ENCODE measurements at regions not wholly inside any gene's neighbourhood (a gene's known extent, or its start where the extent isn't known, plus 50 kb on each side); places are given as distances from the start of the nearest gene placed in this dataset.

DNA sequence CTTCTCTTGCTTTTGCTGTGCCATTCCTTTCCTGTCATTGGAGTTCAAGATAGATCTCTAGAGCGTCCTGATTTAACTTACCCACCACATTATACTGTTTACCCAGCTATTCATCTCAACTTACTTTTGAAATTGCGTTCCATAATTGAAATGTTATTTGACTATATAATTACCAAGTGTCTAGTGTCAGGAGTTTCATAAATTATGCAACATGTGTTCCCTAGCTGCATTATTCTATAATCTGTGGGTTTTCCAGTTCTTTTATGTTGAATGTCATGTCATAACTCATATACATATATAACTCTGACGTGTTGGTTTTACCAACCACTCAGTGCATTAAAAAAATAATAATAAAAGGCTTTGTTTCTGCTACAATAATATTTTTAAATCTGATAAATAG is 285.9 kb upstream of the ARSJ start:
- no peaks in the 10 kb centered on the region for H3K36me3 Mint-ChIP-seq
- TF ChIP-seq IRF2 (CRISPR knock-in tag; IDR thresholded peaks at IDR 0.05; ENCODE audit: borderline replicate concordance, low read depth), result no peak
- TF ChIP-seq, protein P1, sequence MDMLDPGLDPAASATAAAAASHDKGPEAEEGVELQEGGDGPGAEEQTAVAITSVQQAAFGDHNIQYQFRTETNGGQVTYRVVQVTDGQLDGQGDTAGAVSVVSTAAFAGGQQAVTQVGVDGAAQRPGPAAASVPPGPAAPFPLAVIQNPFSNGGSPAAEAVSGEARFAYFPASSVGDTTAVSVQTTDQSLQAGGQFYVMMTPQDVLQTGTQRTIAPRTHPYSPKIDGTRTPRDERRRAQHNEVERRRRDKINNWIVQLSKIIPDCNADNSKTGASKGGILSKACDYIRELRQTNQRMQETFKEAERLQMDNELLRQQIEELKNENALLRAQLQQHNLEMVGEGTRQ (CRISPR knock-in tag; IDR thresholded peaks at IDR 0.05), result no peak
- no peak for TF ChIP-seq GRHL2 (CRISPR knock-in tag; IDR thresholded peaks at IDR 0.05; ENCODE audit: insufficient replicate concordance, severe bottlenecking)
- TF ChIP-seq GABPB1 (CRISPR knock-in tag; IDR thresholded peaks at IDR 0.05), result no peak
- TF ChIP-seq NR2C2 (CRISPR knock-in tag; IDR thresholded peaks at IDR 0.05), result no peak
- TF ChIP-seq CBFB (CRISPR knock-in tag; IDR thresholded peaks at IDR 0.05; ENCODE audit: low read depth), result no peak
- no peak for TF ChIP-seq IRF1 (CRISPR knock-in tag; IDR thresholded peaks at IDR 0.05)
- no peak for TF ChIP-seq FOXP1 (CRISPR knock-in tag; IDR thresholded peaks at IDR 0.05; ENCODE audit: borderline replicate concordance)
- TF ChIP-seq OVOL2 (CRISPR knock-in tag; IDR thresholded peaks at IDR 0.05; ENCODE audit: borderline replicate concordance), result no peak
- TF ChIP-seq, protein P2, sequence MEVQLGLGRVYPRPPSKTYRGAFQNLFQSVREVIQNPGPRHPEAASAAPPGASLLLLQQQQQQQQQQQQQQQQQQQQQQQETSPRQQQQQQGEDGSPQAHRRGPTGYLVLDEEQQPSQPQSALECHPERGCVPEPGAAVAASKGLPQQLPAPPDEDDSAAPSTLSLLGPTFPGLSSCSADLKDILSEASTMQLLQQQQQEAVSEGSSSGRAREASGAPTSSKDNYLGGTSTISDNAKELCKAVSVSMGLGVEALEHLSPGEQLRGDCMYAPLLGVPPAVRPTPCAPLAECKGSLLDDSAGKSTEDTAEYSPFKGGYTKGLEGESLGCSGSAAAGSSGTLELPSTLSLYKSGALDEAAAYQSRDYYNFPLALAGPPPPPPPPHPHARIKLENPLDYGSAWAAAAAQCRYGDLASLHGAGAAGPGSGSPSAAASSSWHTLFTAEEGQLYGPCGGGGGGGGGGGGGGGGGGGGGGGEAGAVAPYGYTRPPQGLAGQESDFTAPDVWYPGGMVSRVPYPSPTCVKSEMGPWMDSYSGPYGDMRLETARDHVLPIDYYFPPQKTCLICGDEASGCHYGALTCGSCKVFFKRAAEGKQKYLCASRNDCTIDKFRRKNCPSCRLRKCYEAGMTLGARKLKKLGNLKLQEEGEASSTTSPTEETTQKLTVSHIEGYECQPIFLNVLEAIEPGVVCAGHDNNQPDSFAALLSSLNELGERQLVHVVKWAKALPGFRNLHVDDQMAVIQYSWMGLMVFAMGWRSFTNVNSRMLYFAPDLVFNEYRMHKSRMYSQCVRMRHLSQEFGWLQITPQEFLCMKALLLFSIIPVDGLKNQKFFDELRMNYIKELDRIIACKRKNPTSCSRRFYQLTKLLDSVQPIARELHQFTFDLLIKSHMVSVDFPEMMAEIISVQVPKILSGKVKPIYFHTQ (CRISPR knock-in tag; IDR thresholded peaks at IDR 0.05), result no peak
- no peak overlapping the region for H3K4me3 Mint-ChIP-seq
- DNase-seq (ENCODE audit: low spot score), result no peak
- ChIA-PET POLR2A (no interaction called here), CTCF (no interaction called here)
- no peaks in the 10 kb centered on the region for H3K27me3 Mint-ChIP-seq (ENCODE audit: low read depth)
- no peak overlapping the region for H3K27ac Mint-ChIP-seq
- ATAC-seq, result no peak
- H3K9me3 Mint-ChIP-seq, result no peaks in the 10 kb centered on the region; the same call in 1 of the 2 replicates
- H3K4me1 Mint-ChIP-seq, result no peaks in the 10 kb centered on the region

DNA sequence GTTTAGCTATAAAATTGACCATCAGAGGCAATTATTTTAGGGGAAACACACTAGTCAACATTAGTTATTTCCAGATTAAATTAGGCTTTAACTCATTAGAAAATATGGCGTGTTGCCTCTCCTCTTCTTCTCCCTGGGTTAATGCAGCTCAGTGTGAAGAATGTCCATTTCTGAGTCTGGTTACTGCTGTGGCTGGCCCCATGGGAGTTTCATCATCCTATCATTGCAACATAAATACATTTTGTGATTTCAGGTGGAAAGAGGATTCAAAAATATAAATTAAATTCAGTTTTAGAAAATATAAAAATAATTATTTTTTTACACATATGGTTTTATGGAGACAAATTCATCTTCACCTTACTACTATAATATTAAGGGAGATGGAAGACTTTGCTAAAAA is 288.5 kb upstream of the ARSJ start:
- CTCF ChIA-PET, result no interaction called here

DNA sequence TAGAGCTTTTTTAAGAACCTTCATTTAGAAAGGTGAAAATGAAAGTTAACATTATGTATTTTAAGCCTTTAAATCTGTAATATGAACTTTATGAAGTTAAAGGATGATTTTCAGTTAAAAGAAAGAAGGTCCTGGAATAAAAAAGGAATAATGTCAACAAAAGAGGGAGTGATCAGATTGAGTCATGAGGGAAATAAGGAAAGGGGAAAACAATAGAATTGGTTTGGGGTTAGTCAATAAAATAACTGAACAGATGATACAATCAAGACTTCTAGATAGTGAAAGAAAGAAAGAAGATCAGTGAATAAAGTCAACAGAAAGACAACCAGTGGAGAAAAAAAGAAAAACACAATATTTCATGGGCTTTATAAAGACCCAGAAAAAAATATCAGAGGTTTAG is 291.6 kb upstream of the ARSJ start:
- Mint-ChIP-seq H3K4me3 (no peak overlapping the region), H3K27me3 (ENCODE audit: low read depth) (no peaks in the 10 kb centered on the region), H3K4me1 (0 out of 2 replicates have a peak, but pooled peaks cover 3% of the 10 kb centered on the region), H3K36me3 (no peaks in the 10 kb centered on the region), H3K9me3 (no peaks in the 10 kb centered on the region), H3K27ac (no peak overlapping the region)
- DNase-seq (ENCODE audit: low spot score) (no peak), ATAC-seq (no peak)
- TF ChIP-seq, protein P3, sequence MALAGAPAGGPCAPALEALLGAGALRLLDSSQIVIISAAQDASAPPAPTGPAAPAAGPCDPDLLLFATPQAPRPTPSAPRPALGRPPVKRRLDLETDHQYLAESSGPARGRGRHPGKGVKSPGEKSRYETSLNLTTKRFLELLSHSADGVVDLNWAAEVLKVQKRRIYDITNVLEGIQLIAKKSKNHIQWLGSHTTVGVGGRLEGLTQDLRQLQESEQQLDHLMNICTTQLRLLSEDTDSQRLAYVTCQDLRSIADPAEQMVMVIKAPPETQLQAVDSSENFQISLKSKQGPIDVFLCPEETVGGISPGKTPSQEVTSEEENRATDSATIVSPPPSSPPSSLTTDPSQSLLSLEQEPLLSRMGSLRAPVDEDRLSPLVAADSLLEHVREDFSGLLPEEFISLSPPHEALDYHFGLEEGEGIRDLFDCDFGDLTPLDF (CRISPR knock-in tag; IDR thresholded peaks at IDR 0.05), result no peak
- TF ChIP-seq, protein P4, sequence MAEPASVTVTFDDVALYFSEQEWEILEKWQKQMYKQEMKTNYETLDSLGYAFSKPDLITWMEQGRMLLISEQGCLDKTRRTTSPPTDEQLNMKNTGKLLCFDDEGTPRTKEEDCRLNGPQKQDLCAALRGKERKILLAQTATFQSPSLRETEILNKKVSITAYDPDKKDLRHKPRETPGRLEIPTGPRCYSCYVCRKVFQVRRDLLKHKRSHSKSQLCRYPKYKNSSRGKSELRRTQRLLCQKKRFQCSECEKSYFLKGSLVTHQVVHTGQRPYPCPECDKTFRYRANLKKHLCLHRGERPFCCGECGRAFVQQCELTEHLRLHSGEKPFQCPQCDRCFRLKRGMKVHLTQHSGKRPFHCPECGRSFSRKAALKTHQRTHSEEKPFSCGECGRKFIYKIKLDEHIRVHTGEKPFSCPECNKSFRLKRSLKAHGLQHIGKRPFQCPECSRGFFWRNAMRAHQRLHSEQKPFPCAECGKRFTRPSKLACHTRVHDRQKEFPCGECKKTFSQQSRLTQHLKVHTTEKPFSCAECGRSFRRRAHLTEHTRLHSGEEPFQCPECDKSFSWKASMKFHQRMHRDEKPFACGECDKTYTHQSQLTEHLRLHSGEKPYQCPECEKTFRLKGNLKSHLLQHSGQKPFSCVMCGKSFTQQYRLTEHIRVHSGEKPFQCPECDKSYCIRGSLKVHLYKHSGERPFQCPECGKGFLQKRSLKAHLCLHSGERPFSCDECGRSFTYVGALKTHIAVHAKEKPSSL (CRISPR knock-in tag; conservative IDR thresholded peaks at IDR 0.05), result no peak
- TF ChIP-seq TP53 (CRISPR knock-in tag; IDR thresholded peaks at IDR 0.05), result no peak
- no peak for TF ChIP-seq RORB (CRISPR knock-in tag; IDR thresholded peaks at IDR 0.05)
- TF ChIP-seq FOXJ3 (CRISPR knock-in tag; IDR thresholded peaks at IDR 0.05; ENCODE audit: borderline replicate concordance), result no peak
- TF ChIP-seq ELF4 (CRISPR knock-in tag; IDR thresholded peaks at IDR 0.05; ENCODE audit: low read depth), result no peak
- no peak for TF ChIP-seq ZNF671 (CRISPR knock-in tag; IDR thresholded peaks at IDR 0.05)
- no peak for TF ChIP-seq KAT7 (CRISPR knock-in tag; IDR thresholded peaks at IDR 0.05; ENCODE audit: borderline replicate concordance)
- TF ChIP-seq ATF3 (CRISPR knock-in tag; conservative IDR thresholded peaks at IDR 0.05), result no peak
- POLR2A ChIA-PET, result no interaction called here
- CTCF ChIA-PET, result no interaction called here

More for the DNA sequence above, 288.5 kb upstream of the ARSJ start:
- no peak for DNase-seq (ENCODE audit: low spot score)
- H3K27ac Mint-ChIP-seq, result no peak overlapping the region
- no peaks in the 10 kb centered on the region for H3K27me3 Mint-ChIP-seq (ENCODE audit: low read depth)
- H3K9me3 Mint-ChIP-seq, result no peaks in the 10 kb centered on the region
- no peak for ATAC-seq
- H3K4me3 Mint-ChIP-seq, result no peak overlapping the region
- TF ChIP-seq ATF3 (CRISPR knock-in tag; conservative IDR thresholded peaks at IDR 0.05) (no peak), MXD4 (CRISPR knock-in tag; IDR thresholded peaks at IDR 0.05; ENCODE audit: borderline replicate concordance) (no peak), HMGA2 (CRISPR knock-in tag; IDR thresholded peaks at IDR 0.05) (no peak), SMAD3 (CRISPR knock-in tag; IDR thresholded peaks at IDR 0.05; ENCODE audit: borderline replicate concordance) (no peak), NR3C1 (CRISPR knock-in tag; conservative IDR thresholded peaks at IDR 0.05; ENCODE audit: low read depth) (no peak), NR1H2 (CRISPR knock-in tag; IDR thresholded peaks at IDR 0.05) (no peak), NFATC4 (CRISPR knock-in tag; IDR thresholded peaks at IDR 0.05) (no peak)
- no peaks in the 10 kb centered on the region for H3K4me1 Mint-ChIP-seq
- POLR2A ChIA-PET, result no interaction called here
- no peaks in the 10 kb centered on the region for H3K36me3 Mint-ChIP-seq

Measured in WTC11 (cell line).